ENCODE measurements at regions not wholly inside any gene's neighbourhood (a gene's known extent, or its start where the extent isn't known, plus 50 kb on each side); places are given as distances from the start of the nearest gene placed in this dataset.

DNA sequence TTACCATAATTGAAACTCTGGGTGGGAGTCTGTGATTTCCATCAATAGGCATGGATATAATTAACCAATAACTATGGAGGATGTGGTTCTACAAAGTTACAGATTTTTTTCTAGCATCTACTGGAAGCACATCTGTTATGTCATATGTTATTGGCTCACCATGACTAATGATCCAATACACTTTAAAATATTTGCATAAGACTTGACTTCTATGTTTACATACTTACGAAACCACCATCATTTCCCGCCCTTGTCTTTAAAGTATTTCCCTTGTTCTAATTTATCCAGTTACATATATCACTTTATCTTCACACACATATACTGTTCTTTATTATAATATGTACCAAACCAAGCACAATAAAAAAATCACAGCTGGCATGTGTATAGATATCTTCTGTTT, 380.3 kb upstream of the CBLB start:
- H3K4me3 ChIP-seq (ENCODE audit: low read depth in 2 of 2, low read length in 1 of 2): no peak overlapping the region
- H2AFZ ChIP-seq (ENCODE audit: low read depth): no peak overlapping the region
- H3K9ac ChIP-seq: no peak overlapping the region
- no peak overlapping the region for H3K27ac ChIP-seq (ENCODE audit: low read depth in 2 of 2, low read length in 1 of 2)
- no peak for TF ChIP-seq FOXJ3 (CRISPR knock-in tag; IDR thresholded peaks at IDR 0.05)
- no peak for TF ChIP-seq YY1 (IDR thresholded peaks at IDR 0.05; ENCODE audit: low read depth)
- TF ChIP-seq ELF1 (IDR thresholded peaks at IDR 0.05): no peak
- TF ChIP-seq RFX5 (IDR thresholded peaks at IDR 0.05; ENCODE audit: low read length): no peak
- no peak for TF ChIP-seq TAF1 (IDR thresholded peaks at IDR 0.05; ENCODE audit: borderline replicate concordance, low read depth, low read length)
- no peak for TF ChIP-seq SIN3A (IDR thresholded peaks at IDR 0.05; ENCODE audit: borderline replicate concordance, low read depth, low read length)
- TF ChIP-seq SMC3 (IDR thresholded peaks at IDR 0.05; ENCODE audit: low read depth, low read length): no peak
- TF ChIP-seq RXRA (IDR thresholded peaks at IDR 0.05; ENCODE audit: borderline replicate concordance, low read depth): no peak
- no peak for TF ChIP-seq MEF2A (IDR thresholded peaks at IDR 0.05; ENCODE audit: borderline replicate concordance, low read depth)
- no peak for TF ChIP-seq TEAD4 (IDR thresholded peaks at IDR 0.05; ENCODE audit: borderline replicate concordance, insufficient read depth)
- TF ChIP-seq, protein P1, sequence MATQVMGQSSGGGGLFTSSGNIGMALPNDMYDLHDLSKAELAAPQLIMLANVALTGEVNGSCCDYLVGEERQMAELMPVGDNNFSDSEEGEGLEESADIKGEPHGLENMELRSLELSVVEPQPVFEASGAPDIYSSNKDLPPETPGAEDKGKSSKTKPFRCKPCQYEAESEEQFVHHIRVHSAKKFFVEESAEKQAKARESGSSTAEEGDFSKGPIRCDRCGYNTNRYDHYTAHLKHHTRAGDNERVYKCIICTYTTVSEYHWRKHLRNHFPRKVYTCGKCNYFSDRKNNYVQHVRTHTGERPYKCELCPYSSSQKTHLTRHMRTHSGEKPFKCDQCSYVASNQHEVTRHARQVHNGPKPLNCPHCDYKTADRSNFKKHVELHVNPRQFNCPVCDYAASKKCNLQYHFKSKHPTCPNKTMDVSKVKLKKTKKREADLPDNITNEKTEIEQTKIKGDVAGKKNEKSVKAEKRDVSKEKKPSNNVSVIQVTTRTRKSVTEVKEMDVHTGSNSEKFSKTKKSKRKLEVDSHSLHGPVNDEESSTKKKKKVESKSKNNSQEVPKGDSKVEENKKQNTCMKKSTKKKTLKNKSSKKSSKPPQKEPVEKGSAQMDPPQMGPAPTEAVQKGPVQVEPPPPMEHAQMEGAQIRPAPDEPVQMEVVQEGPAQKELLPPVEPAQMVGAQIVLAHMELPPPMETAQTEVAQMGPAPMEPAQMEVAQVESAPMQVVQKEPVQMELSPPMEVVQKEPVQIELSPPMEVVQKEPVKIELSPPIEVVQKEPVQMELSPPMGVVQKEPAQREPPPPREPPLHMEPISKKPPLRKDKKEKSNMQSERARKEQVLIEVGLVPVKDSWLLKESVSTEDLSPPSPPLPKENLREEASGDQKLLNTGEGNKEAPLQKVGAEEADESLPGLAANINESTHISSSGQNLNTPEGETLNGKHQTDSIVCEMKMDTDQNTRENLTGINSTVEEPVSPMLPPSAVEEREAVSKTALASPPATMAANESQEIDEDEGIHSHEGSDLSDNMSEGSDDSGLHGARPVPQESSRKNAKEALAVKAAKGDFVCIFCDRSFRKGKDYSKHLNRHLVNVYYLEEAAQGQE (IDR thresholded peaks at IDR 0.05; ENCODE audit: low read depth, low read length): no peak
- 88% methylated on average over 2 of the region's 2 CpGs for WGBS (ENCODE audit: low lambda C conversion rate)
- no peaks in the 10 kb centered on the region for H4K20me1 ChIP-seq (ENCODE audit: insufficient read depth)
- no peak overlapping the region for H3K4me2 ChIP-seq
- CTCF ChIA-PET: no interaction called here
- no peaks in the 10 kb centered on the region for H3K4me1 ChIP-seq (ENCODE audit: control insufficient read depth in 1 of 2, insufficient read depth in 2 of 2, low read depth in 1 of 2, low read length in 1 of 2)
- H3K79me2 ChIP-seq (ENCODE audit: insufficient read depth): no peaks in the 10 kb centered on the region
- no peaks in the 10 kb centered on the region for H3K9me2 ChIP-seq
- no peaks in the 10 kb centered on the region for H3K9me3 ChIP-seq
- no peaks in the 10 kb centered on the region for H3K36me3 ChIP-seq (replicated peaks in 1 of 2; ENCODE audit: control insufficient read depth in 1 of 2, insufficient read depth in 2 of 2, low read length in 1 of 2)
- POLR2A ChIA-PET: no interaction called here
- peaks cover 5% of the 10 kb centered on the region for H3F3A ChIP-seq (replicated peaks; ENCODE audit: insufficient read depth)
- no peak for DNase-seq
- H3K27me3 ChIP-seq (ENCODE audit: insufficient read depth): no peaks in the 10 kb centered on the region

DNA sequence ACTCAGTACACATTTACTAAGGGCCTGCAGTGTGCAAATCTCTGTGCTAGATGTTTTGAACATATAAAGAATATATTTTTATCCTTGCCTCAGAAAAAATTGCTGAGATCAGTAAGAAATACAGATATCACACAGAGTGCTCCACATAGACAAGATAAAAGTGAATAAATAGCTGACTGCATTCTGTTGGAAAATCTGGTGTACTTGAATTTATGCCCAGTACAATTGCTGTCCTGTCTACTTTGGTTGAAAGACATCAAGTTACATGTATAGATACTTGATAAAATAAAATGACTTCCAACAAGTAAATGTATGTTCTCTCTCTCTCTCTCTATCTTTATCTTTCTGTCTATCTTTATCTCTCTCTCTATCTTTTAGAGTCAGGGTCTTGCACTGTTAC, 381.2 kb upstream of the CBLB start:
- Histone ChIP-seq H3K36me3 (replicated peaks in 1 of 2; ENCODE audit: control insufficient read depth in 1 of 2, insufficient read depth in 2 of 2, low read length in 1 of 2) (no peaks in the 10 kb centered on the region), H2AFZ (ENCODE audit: low read depth) (no peak overlapping the region), H3K9me2 (no peaks in the 10 kb centered on the region), H3K4me2 (no peak overlapping the region), H3K79me2 (ENCODE audit: insufficient read depth) (no peaks in the 10 kb centered on the region), H3K27me3 (ENCODE audit: insufficient read depth) (no peaks in the 10 kb centered on the region), H3F3A (replicated peaks; ENCODE audit: insufficient read depth) (peaks cover 5% of the 10 kb centered on the region), H3K4me3 (ENCODE audit: low read depth in 2 of 2, low read length in 1 of 2) (no peak overlapping the region), H3K4me1 (ENCODE audit: control insufficient read depth in 1 of 2, insufficient read depth in 2 of 2, low read depth in 1 of 2, low read length in 1 of 2) (no peaks in the 10 kb centered on the region), H4K20me1 (ENCODE audit: insufficient read depth) (no peaks in the 10 kb centered on the region), H3K9me3 (no peaks in the 10 kb centered on the region), H3K9ac (no peak overlapping the region), H3K27ac (ENCODE audit: low read depth in 2 of 2, low read length in 1 of 2) (no peak overlapping the region)
- ChIA-PET CTCF (no interaction called here), POLR2A (no interaction called here)
- DNase-seq: no peak
- TF ChIP-seq, protein P2, sequence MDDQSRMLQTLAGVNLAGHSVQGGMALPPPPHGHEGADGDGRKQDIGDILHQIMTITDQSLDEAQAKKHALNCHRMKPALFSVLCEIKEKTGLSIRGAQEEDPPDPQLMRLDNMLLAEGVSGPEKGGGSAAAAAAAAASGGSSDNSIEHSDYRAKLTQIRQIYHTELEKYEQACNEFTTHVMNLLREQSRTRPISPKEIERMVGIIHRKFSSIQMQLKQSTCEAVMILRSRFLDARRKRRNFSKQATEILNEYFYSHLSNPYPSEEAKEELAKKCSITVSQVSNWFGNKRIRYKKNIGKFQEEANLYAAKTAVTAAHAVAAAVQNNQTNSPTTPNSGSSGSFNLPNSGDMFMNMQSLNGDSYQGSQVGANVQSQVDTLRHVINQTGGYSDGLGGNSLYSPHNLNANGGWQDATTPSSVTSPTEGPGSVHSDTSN (IDR thresholded peaks at IDR 0.05): no peak
- TF ChIP-seq GATA2 (CRISPR knock-in tag; IDR thresholded peaks at IDR 0.05): no peak
- TF ChIP-seq NRF1 (IDR thresholded peaks at IDR 0.05; ENCODE audit: low read depth, low read length): no peak
- no peak for TF ChIP-seq TCF12 (IDR thresholded peaks at IDR 0.05)
- no peak for TF ChIP-seq FOXM1 (IDR thresholded peaks at IDR 0.05; ENCODE audit: low read depth)
- TF ChIP-seq TEAD4 (IDR thresholded peaks at IDR 0.05; ENCODE audit: borderline replicate concordance, insufficient read depth): no peak
- no peak for TF ChIP-seq ELF1 (IDR thresholded peaks at IDR 0.05)
- no peak for TF ChIP-seq RXRA (IDR thresholded peaks at IDR 0.05; ENCODE audit: borderline replicate concordance, low read depth)
- TF ChIP-seq CHD2 (IDR thresholded peaks at IDR 0.05; ENCODE audit: low read length, partially characterized antibody): no peak
- TF ChIP-seq EP300 (IDR thresholded peaks at IDR 0.05; ENCODE audit: borderline replicate concordance in 1 of 2, low read depth in 1 of 2, low read length in 1 of 2): no peak
- TF ChIP-seq SIN3A (IDR thresholded peaks at IDR 0.05; ENCODE audit: borderline replicate concordance, low read depth, low read length): no peak
- TF ChIP-seq, protein P3, sequence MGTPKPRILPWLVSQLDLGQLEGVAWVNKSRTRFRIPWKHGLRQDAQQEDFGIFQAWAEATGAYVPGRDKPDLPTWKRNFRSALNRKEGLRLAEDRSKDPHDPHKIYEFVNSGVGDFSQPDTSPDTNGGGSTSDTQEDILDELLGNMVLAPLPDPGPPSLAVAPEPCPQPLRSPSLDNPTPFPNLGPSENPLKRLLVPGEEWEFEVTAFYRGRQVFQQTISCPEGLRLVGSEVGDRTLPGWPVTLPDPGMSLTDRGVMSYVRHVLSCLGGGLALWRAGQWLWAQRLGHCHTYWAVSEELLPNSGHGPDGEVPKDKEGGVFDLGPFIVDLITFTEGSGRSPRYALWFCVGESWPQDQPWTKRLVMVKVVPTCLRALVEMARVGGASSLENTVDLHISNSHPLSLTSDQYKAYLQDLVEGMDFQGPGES (IDR thresholded peaks at IDR 0.05; ENCODE audit: low read depth, low read length): no peak
- TF ChIP-seq, protein P4, sequence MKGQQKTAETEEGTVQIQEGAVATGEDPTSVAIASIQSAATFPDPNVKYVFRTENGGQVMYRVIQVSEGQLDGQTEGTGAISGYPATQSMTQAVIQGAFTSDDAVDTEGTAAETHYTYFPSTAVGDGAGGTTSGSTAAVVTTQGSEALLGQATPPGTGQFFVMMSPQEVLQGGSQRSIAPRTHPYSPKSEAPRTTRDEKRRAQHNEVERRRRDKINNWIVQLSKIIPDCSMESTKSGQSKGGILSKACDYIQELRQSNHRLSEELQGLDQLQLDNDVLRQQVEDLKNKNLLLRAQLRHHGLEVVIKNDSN (IDR thresholded peaks at IDR 0.05; ENCODE audit: borderline replicate concordance, low read depth): no peak
- TF ChIP-seq RAD21 (IDR thresholded peaks at IDR 0.05; ENCODE audit: low read length): no peak
- TF ChIP-seq FOSL2 (IDR thresholded peaks at IDR 0.05; ENCODE audit: borderline replicate concordance, low read depth): no peak
- TF ChIP-seq NFIC (IDR thresholded peaks at IDR 0.05; ENCODE audit: borderline replicate concordance): no peak
- TF ChIP-seq FOXJ3 (CRISPR knock-in tag; IDR thresholded peaks at IDR 0.05): no peak

Data from SK-N-SH (cell line).